Stimulated activated memory B cell treated with anti-CD40 and anti-IgM and Interleukin-4, amounts not matched to agents 10 μg/mL and 1 μg/mL and 100 μg/mL, for 72 hours (primary cell): ENCODE measurements at regions not wholly inside any gene's neighbourhood (a gene's known extent, or its start where the extent isn't known, plus 50 kb on each side); places are given as distances from the start of the nearest gene placed in this dataset.
A peak's percentile ranks its signal among the peaks of the same experiment; 100 is the strongest.

Source experiments
- ATAC-seq: fragments of 150-1000 bp; cut with Tn5 transposase; 2 replicates; pipeline ENCODE4 v1.10.0; 2021
- H3K27ac Mint-ChIP-seq: one replicate; pipeline ENCODE4 v1.8.0; 2022; ENCODE audit warnings: mild to moderate bottlenecking, mixed read lengths
- H3K27me3 Mint-ChIP-seq: one replicate; pipeline ENCODE4 v1.8.0; 2022; ENCODE audit warnings: mixed read lengths
- H3K36me3 Mint-ChIP-seq: one replicate; pipeline ENCODE4 v1.8.0; 2022; ENCODE audit warnings: mixed read lengths
- H3K4me1 Mint-ChIP-seq: one replicate; pipeline ENCODE4 v1.8.0; 2022; ENCODE audit warnings: mixed read lengths
- H3K4me3 Mint-ChIP-seq: one replicate; pipeline ENCODE4 v1.8.0; 2022; ENCODE audit warnings: mild to moderate bottlenecking, moderate library complexity, mixed read lengths
- H3K9me3 Mint-ChIP-seq: one replicate; pipeline ENCODE4 v1.8.0; 2022; ENCODE audit warnings: mixed read lengths

GRCh38 chr1:59155351-59155750 is 141.5 kb upstream of the FGGY start:
- Mint-ChIP-seq H3K36me3 (no peaks in the 10 kb centered on the region), H3K4me3 (no peak overlapping the region), H3K4me1 (peaks cover 17% of the 10 kb centered on the region), H3K27me3 (no peaks in the 10 kb centered on the region), H3K9me3 (peaks cover 7% of the 10 kb centered on the region), H3K27ac (no peak overlapping the region)
- ATAC-seq, result no peak

GRCh38 chr1:59156051-59156450 is 140.8 kb upstream of the FGGY start:
- Mint-ChIP-seq H3K27ac (no peak overlapping the region), H3K4me3 (no peak overlapping the region), H3K27me3 (no peaks in the 10 kb centered on the region), H3K4me1 (peaks cover 10% of the 10 kb centered on the region), H3K36me3 (no peaks in the 10 kb centered on the region), H3K9me3 (peaks cover 7% of the 10 kb centered on the region)
- no peak for ATAC-seq

- H3K4me3 Mint-ChIP-seq, result no peak overlapping the region
- H3K27ac Mint-ChIP-seq, result no peak overlapping the region
- peaks cover 4% of the 10 kb centered on the region for H3K4me1 Mint-ChIP-seq
- H3K9me3 Mint-ChIP-seq, result peaks cover 7% of the 10 kb centered on the region
- no peak for ATAC-seq
- no peaks in the 10 kb centered on the region for H3K36me3 Mint-ChIP-seq
- no peaks in the 10 kb centered on the region for H3K27me3 Mint-ChIP-seq
Observed at GRCh38 chr1:59156526-59157199, 140.2 kb upstream of the FGGY start.

GRCh38 chr1:59158321-59158720 is 138.6 kb upstream of the FGGY start:
- H3K27ac Mint-ChIP-seq, result no peak overlapping the region
- H3K4me1 Mint-ChIP-seq, result no peaks in the 10 kb centered on the region
- H3K9me3 Mint-ChIP-seq, result peaks cover 7% of the 10 kb centered on the region
- no peak for ATAC-seq
- H3K4me3 Mint-ChIP-seq, result no peak overlapping the region
- H3K27me3 Mint-ChIP-seq, result no peaks in the 10 kb centered on the region
- H3K36me3 Mint-ChIP-seq, result no peaks in the 10 kb centered on the region

- Mint-ChIP-seq H3K36me3 (no peaks in the 10 kb centered on the region), H3K27ac (no peak overlapping the region), H3K27me3 (no peaks in the 10 kb centered on the region), H3K4me1 (no peaks in the 10 kb centered on the region), H3K9me3 (peaks cover 7% of the 10 kb centered on the region), H3K4me3 (no peak overlapping the region)
- no peak for ATAC-seq
Observed at GRCh38 chr1:59159557-59160203, 137.2 kb upstream of the FGGY start.

- no peak for ATAC-seq
Observed at GRCh38 chr1:59161136-59161535, 135.8 kb upstream of the FGGY start.

GRCh38 chr1:59162665-59163064 is 134.2 kb upstream of the FGGY start:
- no peak overlapping the region for H3K27ac Mint-ChIP-seq
- H3K36me3 Mint-ChIP-seq, result no peaks in the 10 kb centered on the region
- peaks cover 4% of the 10 kb centered on the region for H3K9me3 Mint-ChIP-seq
- H3K4me3 Mint-ChIP-seq, result no peak overlapping the region
- H3K4me1 Mint-ChIP-seq, result no peaks in the 10 kb centered on the region
- H3K27me3 Mint-ChIP-seq, result no peaks in the 10 kb centered on the region
- ATAC-seq, result no peak

More at GRCh38 chr1:59161136-59161535, 135.8 kb upstream of the FGGY start:
- Mint-ChIP-seq H3K4me3 (no peak overlapping the region), H3K36me3 (no peaks in the 10 kb centered on the region), H3K27me3 (no peaks in the 10 kb centered on the region), H3K9me3 (peaks cover 7% of the 10 kb centered on the region), H3K4me1 (no peaks in the 10 kb centered on the region), H3K27ac (no peak overlapping the region)

GRCh38 chr1:59163268-59164092 is 133.4 kb upstream of the FGGY start:
- no peak overlapping the region for H3K4me3 Mint-ChIP-seq
- no peaks in the 10 kb centered on the region for H3K27me3 Mint-ChIP-seq
- H3K9me3 Mint-ChIP-seq, result peaks cover 4% of the 10 kb centered on the region
- H3K27ac Mint-ChIP-seq, result no peak overlapping the region
- no peaks in the 10 kb centered on the region for H3K36me3 Mint-ChIP-seq
- H3K4me1 Mint-ChIP-seq, result no peaks in the 10 kb centered on the region
- no peak for ATAC-seq

GRCh38 chr1:59164371-59164770 is 132.5 kb upstream of the FGGY start:
- Mint-ChIP-seq H3K36me3 (no peaks in the 10 kb centered on the region), H3K9me3 (no peaks in the 10 kb centered on the region), H3K27me3 (no peaks in the 10 kb centered on the region), H3K4me3 (no peak overlapping the region), H3K4me1 (no peaks in the 10 kb centered on the region), H3K27ac (no peak overlapping the region)
- no peak for ATAC-seq

- Mint-ChIP-seq H3K4me3 (no peak overlapping the region), H3K4me1 (no peaks in the 10 kb centered on the region), H3K36me3 (no peaks in the 10 kb centered on the region), H3K27ac (no peak overlapping the region), H3K9me3 (no peaks in the 10 kb centered on the region), H3K27me3 (no peaks in the 10 kb centered on the region)
- no peak for ATAC-seq
Observed at GRCh38 chr1:59165353-59165752, 131.5 kb upstream of the FGGY start.

- no peak for ATAC-seq
- H3K9me3 Mint-ChIP-seq, result no peaks in the 10 kb centered on the region
- no peak overlapping the region for H3K4me3 Mint-ChIP-seq
- H3K4me1 Mint-ChIP-seq, result peaks cover 28% of the 10 kb centered on the region
- H3K36me3 Mint-ChIP-seq, result no peaks in the 10 kb centered on the region
- no peak overlapping the region for H3K27ac Mint-ChIP-seq
- no peaks in the 10 kb centered on the region for H3K27me3 Mint-ChIP-seq
Observed at GRCh38 chr1:59169703-59170102, 127.2 kb upstream of the FGGY start.

GRCh38 chr1:59170659-59171058 is 126.2 kb upstream of the FGGY start:
- Mint-ChIP-seq H3K4me1 (peaks cover 28% of the 10 kb centered on the region), H3K9me3 (no peaks in the 10 kb centered on the region), H3K27ac (no peak overlapping the region), H3K27me3 (no peaks in the 10 kb centered on the region), H3K36me3 (no peaks in the 10 kb centered on the region), H3K4me3 (no peak overlapping the region)
- no peak for ATAC-seq

GRCh38 chr1:59171788-59172187 is 125.1 kb upstream of the FGGY start:
- no peaks in the 10 kb centered on the region for H3K36me3 Mint-ChIP-seq
- peaks cover 28% of the 10 kb centered on the region for H3K4me1 Mint-ChIP-seq
- no peak overlapping the region for H3K4me3 Mint-ChIP-seq
- no peaks in the 10 kb centered on the region for H3K27me3 Mint-ChIP-seq
- H3K27ac Mint-ChIP-seq, result no peak overlapping the region
- no peaks in the 10 kb centered on the region for H3K9me3 Mint-ChIP-seq
- ATAC-seq, result peak; percentile 61

- H3K27ac Mint-ChIP-seq, result peak overlapping the region; percentile 12
- no peaks in the 10 kb centered on the region for H3K36me3 Mint-ChIP-seq
- no peak overlapping the region for H3K4me3 Mint-ChIP-seq
- H3K9me3 Mint-ChIP-seq, result peaks cover 4% of the 10 kb centered on the region
- ATAC-seq, result no peak
- H3K27me3 Mint-ChIP-seq, result no peaks in the 10 kb centered on the region
- H3K4me1 Mint-ChIP-seq, result peaks cover 28% of the 10 kb centered on the region
Observed at GRCh38 chr1:59172693-59173092, 124.2 kb upstream of the FGGY start.

- H3K36me3 Mint-ChIP-seq, result no peaks in the 10 kb centered on the region
- no peak overlapping the region for H3K4me3 Mint-ChIP-seq
- no peak for ATAC-seq
- H3K27me3 Mint-ChIP-seq, result no peaks in the 10 kb centered on the region
- peaks cover 28% of the 10 kb centered on the region for H3K4me1 Mint-ChIP-seq
- peak overlapping the region; percentile 28 for H3K27ac Mint-ChIP-seq
- peaks cover 4% of the 10 kb centered on the region for H3K9me3 Mint-ChIP-seq
Observed at GRCh38 chr1:59173721-59174120, 123.2 kb upstream of the FGGY start.

GRCh38 chr1:59176471-59176870 is 120.4 kb upstream of the FGGY start:
- Mint-ChIP-seq H3K4me1 (peaks cover 26% of the 10 kb centered on the region), H3K9me3 (peaks cover 4% of the 10 kb centered on the region), H3K27me3 (no peaks in the 10 kb centered on the region), H3K4me3 (no peak overlapping the region), H3K36me3 (no peaks in the 10 kb centered on the region), H3K27ac (no peak overlapping the region)
- ATAC-seq, result no peak
